Ishikawa (cell line): ENCODE measurements at regions not wholly inside any gene's neighbourhood (a gene's known extent, or its start where the extent isn't known, plus 50 kb on each side); places are given as distances from the start of the nearest gene placed in this dataset.

ENCODE experiments used
- CEBPB ChIP-seq: IDR thresholded peaks from 2 replicates; pipeline ENCODE4 v1.6.1; 2012
- CREB1 ChIP-seq: IDR thresholded peaks from 2 replicates; pipeline ENCODE4 v1.6.1; 2012; ENCODE audit warnings: low read depth
- EGR1 ChIP-seq: IDR thresholded peaks from 2 replicates; pipeline ENCODE4 v1.6.1; 2012
- EP300 ChIP-seq: IDR thresholded peaks from 2 replicates; pipeline ENCODE4 v1.6.1; 2012; ENCODE audit warnings: borderline replicate concordance
- FOXM1 ChIP-seq: IDR thresholded peaks from 2 replicates; pipeline ENCODE4 v1.6.1; 2012; ENCODE audit warnings: low read depth, borderline replicate concordance
- NFIC ChIP-seq: IDR thresholded peaks from 2 replicates; pipeline ENCODE4 v1.6.1; 2012
- RAD21 ChIP-seq: IDR thresholded peaks from 2 replicates; pipeline ENCODE4 v1.6.1; 2012; ENCODE audit warnings: low read depth
- REST ChIP-seq: IDR thresholded peaks from 2 replicates; pipeline ENCODE4 v1.6.1; 2012; ENCODE audit warnings: low read depth, mild to moderate bottlenecking
- TAF1 ChIP-seq: IDR thresholded peaks from 2 replicates; pipeline ENCODE4 v1.6.1; 2012; ENCODE audit warnings: low read depth, mild to moderate bottlenecking
- TCF12 ChIP-seq: IDR thresholded peaks from 2 replicates; pipeline ENCODE4 v1.6.1; 2012; ENCODE audit warnings: low read depth
- TEAD4 ChIP-seq: IDR thresholded peaks from 2 replicates; pipeline ENCODE4 v1.6.1; 2012
- USF1 ChIP-seq: IDR thresholded peaks from 2 replicates; pipeline ENCODE4 v1.6.1; 2012
- YY1 ChIP-seq: IDR thresholded peaks from 2 replicates; pipeline ENCODE4 v1.6.1; 2012; ENCODE audit warnings: low read depth
- ZBTB7A ChIP-seq: IDR thresholded peaks from 2 replicates; pipeline ENCODE4 v1.6.1; 2012; ENCODE audit warnings: low read depth
- TF ChIP-seq, protein P1 (sequence below): IDR thresholded peaks from 2 replicates; pipeline ENCODE4 v1.6.1; 2012

DNA sequence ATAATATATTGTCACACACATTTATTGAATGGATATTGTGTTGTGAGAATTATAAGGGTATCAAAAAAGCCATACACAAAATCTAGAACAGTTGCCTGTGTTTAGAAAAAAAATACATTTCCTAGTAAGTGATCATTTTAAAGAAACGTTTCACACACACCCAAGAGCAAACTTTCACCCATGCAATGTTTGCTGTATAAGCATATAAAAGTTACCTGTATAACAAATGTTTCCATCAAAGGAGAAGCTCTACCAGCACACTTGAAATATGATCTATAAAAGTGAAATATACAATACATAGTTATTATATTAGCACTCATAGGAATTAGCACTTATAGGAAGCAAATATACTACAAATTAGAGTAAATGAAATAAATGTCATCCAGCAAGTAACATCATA is 1098.1 kb downstream of the NCAM2 start:
- TF ChIP-seq CREB1 (no peak), EP300 (no peak), RAD21 (no peak), REST (no peak), TCF12 (no peak), YY1 (no peak), USF1 (no peak), NFIC (no peak)
- TF ChIP-seq, protein P1, sequence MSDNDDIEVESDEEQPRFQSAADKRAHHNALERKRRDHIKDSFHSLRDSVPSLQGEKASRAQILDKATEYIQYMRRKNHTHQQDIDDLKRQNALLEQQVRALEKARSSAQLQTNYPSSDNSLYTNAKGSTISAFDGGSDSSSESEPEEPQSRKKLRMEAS, result no peak

GRCh38 chr21:22106720-22107410 is 1108.7 kb downstream of the NCAM2 start:
- TF ChIP-seq CREB1, result no peak
- no peak for TF ChIP-seq YY1
- TF ChIP-seq EP300, result no peak
- no peak for TF ChIP-seq TAF1
- no peak for TF ChIP-seq EGR1
- TF ChIP-seq, protein P1, result no peak
- no peak for TF ChIP-seq CEBPB
- TF ChIP-seq TEAD4, result no peak
- no peak for TF ChIP-seq ZBTB7A
- no peak for TF ChIP-seq USF1
- TF ChIP-seq FOXM1, result no peak
- no peak for TF ChIP-seq REST
- TF ChIP-seq TCF12, result no peak
- TF ChIP-seq NFIC, result no peak
- no peak for TF ChIP-seq RAD21

- TF ChIP-seq RAD21, result no peak
- TF ChIP-seq FOXM1, result no peak
- TF ChIP-seq TEAD4, result no peak
- TF ChIP-seq USF1, result no peak
- TF ChIP-seq TAF1, result no peak
- no peak for TF ChIP-seq CEBPB
- TF ChIP-seq EP300, result no peak
- no peak for TF ChIP-seq EGR1
- no peak for TF ChIP-seq TCF12
- TF ChIP-seq CREB1, result no peak
- no peak for TF ChIP-seq YY1
- TF ChIP-seq, protein P1, result no peak
- no peak for TF ChIP-seq REST
- TF ChIP-seq ZBTB7A, result no peak
- no peak for TF ChIP-seq NFIC
Observed at GRCh38 chr21:22115746-22116145, 1117.5 kb downstream of the NCAM2 start.

DNA sequence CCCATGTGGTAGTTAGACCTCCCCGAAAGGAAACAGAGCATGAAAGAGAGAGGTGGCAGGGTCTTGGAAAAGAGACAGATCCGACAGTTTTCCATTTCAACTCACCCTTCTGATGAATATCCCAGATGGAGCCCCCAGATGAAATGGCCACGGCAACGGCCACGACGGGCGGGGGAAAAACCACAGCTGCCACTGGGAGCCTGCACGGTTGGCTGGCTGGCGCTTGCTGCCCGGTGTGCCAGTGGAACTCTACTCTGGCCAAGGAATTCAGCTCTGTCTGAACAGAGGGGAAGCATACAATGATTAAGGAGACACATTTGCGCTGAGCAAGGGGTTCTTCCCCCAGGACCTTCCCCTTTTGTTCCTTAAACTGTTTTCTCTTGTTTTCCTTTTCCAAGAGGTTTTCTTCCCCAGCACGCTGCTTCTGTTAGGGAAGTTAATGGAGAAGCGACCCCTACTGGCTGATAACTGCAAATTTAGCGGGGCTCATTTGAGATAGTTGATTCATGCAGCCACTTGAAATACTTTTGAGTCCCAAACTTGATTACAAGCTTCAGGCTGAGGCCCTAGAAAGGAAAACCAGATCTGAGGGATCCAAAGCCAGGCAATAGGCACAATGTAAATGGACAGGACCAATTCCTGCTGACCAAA is 1122.5 kb downstream of the NCAM2 start:
- no peak for TF ChIP-seq NFIC
- no peak for TF ChIP-seq CREB1
- no peak for TF ChIP-seq ZBTB7A
- TF ChIP-seq RAD21, result peak; percentile 20; the same call in 1 of the 2 replicates
- no peak for TF ChIP-seq YY1
- no peak for TF ChIP-seq USF1
- TF ChIP-seq EGR1, result no peak
